ENCODE measurements at regions not wholly inside any gene's neighbourhood (a gene's known extent, or its start where the extent isn't known, plus 50 kb on each side); places are given as distances from the start of the nearest gene placed in this dataset.
A peak's percentile ranks its signal among the peaks of the same experiment; 100 is the strongest.

DNA sequence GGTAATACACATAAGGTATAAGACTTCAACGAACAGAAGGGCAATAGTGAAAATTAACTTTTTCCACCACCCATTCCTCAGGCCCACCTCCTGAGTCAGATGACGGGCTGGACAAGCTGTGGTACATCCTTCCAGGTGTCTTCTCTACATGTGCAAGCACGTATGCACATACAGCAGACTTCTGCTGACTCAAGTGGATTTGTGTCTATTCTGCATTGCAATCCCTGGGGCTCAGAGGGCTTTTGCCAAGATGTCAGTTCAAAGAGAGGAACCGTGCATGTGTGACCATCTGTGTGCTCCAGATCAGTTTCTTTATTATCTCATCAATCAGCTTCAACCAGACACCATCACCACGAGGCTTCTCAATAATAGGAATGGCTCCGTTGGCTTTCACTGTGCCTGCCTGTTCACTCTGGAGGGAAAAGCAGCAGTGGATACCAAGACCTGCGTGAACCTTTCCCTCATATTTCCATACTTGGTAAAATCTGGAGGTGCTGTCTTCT is 288.4 kb downstream of the MTRR start:
- no peak overlapping the region for H3K9ac ChIP-seq
- H3K4me3 ChIP-seq (ENCODE audit: low read depth, low read length), result no peak overlapping the region
- no peak overlapping the region for H2AFZ ChIP-seq
- no peak overlapping the region for H3K4me2 ChIP-seq (ENCODE audit: low read length)
- no peaks in the 10 kb centered on the region for H3K36me3 ChIP-seq (ENCODE audit: control insufficient read depth, insufficient read depth, low read length)
- no peaks in the 10 kb centered on the region for H3K79me2 ChIP-seq
- no peaks in the 10 kb centered on the region for H3K27me3 ChIP-seq (ENCODE audit: control insufficient read depth, insufficient read depth, low read length)
- H3K9me3 ChIP-seq (ENCODE audit: control insufficient read depth, low read length), result no peaks in the 10 kb centered on the region
- H3K27ac ChIP-seq, result no peak overlapping the region
- TF ChIP-seq, protein P1, sequence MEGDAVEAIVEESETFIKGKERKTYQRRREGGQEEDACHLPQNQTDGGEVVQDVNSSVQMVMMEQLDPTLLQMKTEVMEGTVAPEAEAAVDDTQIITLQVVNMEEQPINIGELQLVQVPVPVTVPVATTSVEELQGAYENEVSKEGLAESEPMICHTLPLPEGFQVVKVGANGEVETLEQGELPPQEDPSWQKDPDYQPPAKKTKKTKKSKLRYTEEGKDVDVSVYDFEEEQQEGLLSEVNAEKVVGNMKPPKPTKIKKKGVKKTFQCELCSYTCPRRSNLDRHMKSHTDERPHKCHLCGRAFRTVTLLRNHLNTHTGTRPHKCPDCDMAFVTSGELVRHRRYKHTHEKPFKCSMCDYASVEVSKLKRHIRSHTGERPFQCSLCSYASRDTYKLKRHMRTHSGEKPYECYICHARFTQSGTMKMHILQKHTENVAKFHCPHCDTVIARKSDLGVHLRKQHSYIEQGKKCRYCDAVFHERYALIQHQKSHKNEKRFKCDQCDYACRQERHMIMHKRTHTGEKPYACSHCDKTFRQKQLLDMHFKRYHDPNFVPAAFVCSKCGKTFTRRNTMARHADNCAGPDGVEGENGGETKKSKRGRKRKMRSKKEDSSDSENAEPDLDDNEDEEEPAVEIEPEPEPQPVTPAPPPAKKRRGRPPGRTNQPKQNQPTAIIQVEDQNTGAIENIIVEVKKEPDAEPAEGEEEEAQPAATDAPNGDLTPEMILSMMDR (IDR thresholded peaks at IDR 0.05), result no peak
- no peaks in the 10 kb centered on the region for H3K4me1 ChIP-seq

- H3K36me3 ChIP-seq (ENCODE audit: control insufficient read depth, insufficient read depth, low read length), result no peaks in the 10 kb centered on the region
- no peak overlapping the region for H3K4me3 ChIP-seq (ENCODE audit: low read depth, low read length)
- no peaks in the 10 kb centered on the region for H3K27me3 ChIP-seq (ENCODE audit: control insufficient read depth, insufficient read depth, low read length)
- no peak overlapping the region for H2AFZ ChIP-seq
- H3K4me1 ChIP-seq, result no peaks in the 10 kb centered on the region
- no peak overlapping the region for H3K4me2 ChIP-seq (ENCODE audit: low read length)
- TF ChIP-seq, protein P1 (IDR thresholded peaks at IDR 0.05), result no peak
- no peaks in the 10 kb centered on the region for H3K9me3 ChIP-seq (ENCODE audit: control insufficient read depth, low read length)
- H3K9ac ChIP-seq, result no peak overlapping the region
- H3K79me2 ChIP-seq, result no peaks in the 10 kb centered on the region
- no peak overlapping the region for H3K27ac ChIP-seq
Measured at GRCh38 chr5:8176101-8176693, 307.2 kb downstream of the MTRR start.

- no peak overlapping the region for H3K27ac ChIP-seq
- no peak overlapping the region for H3K4me2 ChIP-seq (ENCODE audit: low read length)
- no peaks in the 10 kb centered on the region for H3K4me1 ChIP-seq
- TF ChIP-seq, protein P1 (IDR thresholded peaks at IDR 0.05), result peak; percentile 78
- H3K4me3 ChIP-seq (ENCODE audit: low read depth, low read length), result no peak overlapping the region
- no peaks in the 10 kb centered on the region for H3K79me2 ChIP-seq
- H3K27me3 ChIP-seq (ENCODE audit: control insufficient read depth, insufficient read depth, low read length), result no peaks in the 10 kb centered on the region
- H3K36me3 ChIP-seq (ENCODE audit: control insufficient read depth, insufficient read depth, low read length), result no peaks in the 10 kb centered on the region
- H3K9me3 ChIP-seq (ENCODE audit: control insufficient read depth, low read length), result no peaks in the 10 kb centered on the region
- H2AFZ ChIP-seq, result no peak overlapping the region
- no peak overlapping the region for H3K9ac ChIP-seq
Measured at GRCh38 chr5:8184455-8185063, 315.6 kb downstream of the MTRR start.

DNA sequence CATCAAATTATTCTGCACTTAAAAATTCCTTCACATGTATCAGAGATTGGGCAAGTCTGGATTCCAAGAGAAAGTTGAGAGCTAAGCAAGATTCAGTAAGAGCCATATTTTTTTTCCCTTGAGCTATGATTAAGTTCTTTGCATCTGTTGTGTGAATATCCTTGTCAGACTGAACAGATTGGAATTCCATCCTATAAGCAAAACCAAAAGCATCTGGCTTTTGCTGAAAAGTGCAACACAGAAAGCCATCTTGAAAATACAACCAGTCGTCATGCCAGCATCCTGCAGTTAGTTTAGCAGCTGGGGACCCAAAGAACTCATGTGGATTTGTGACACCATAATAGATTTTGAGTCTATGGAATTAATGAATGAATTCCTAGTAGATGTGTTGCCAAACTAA is 316.9 kb downstream of the MTRR start:
- Histone ChIP-seq H3K4me3 (ENCODE audit: low read depth, low read length) (no peak overlapping the region), H3K4me2 (ENCODE audit: low read length) (no peak overlapping the region), H3K4me1 (no peaks in the 10 kb centered on the region), H3K9me3 (ENCODE audit: control insufficient read depth, low read length) (no peaks in the 10 kb centered on the region), H3K27ac (no peak overlapping the region), H3K36me3 (ENCODE audit: control insufficient read depth, insufficient read depth, low read length) (no peaks in the 10 kb centered on the region), H2AFZ (no peak overlapping the region), H3K27me3 (ENCODE audit: control insufficient read depth, insufficient read depth, low read length) (no peaks in the 10 kb centered on the region), H3K9ac (no peak overlapping the region), H3K79me2 (no peaks in the 10 kb centered on the region)
- TF ChIP-seq, protein P1 (IDR thresholded peaks at IDR 0.05), result no peak

All from parathyroid adenoma (tissue), 2 donors.